HL-60 (cell line): ENCODE measurements at regions not wholly inside any gene's neighbourhood (a gene's known extent, or its start where the extent isn't known, plus 50 kb on each side); places are given as distances from the start of the nearest gene placed in this dataset.

Experiments
- CTCF ChIP-seq: IDR thresholded peaks from one replicate; pipeline ENCODE4 v1.5.1; 2011; ENCODE audit warnings: low read length, control low read depth, inconsistent platforms; ENCODE audit not compliant: insufficient read depth
- POLR2AphosphoS5 ChIP-seq: IDR thresholded peaks from 2 replicates; pipeline ENCODE4 v1.6.1; 2012; ENCODE audit warnings: low read depth
- REST ChIP-seq: IDR thresholded peaks from 2 replicates; pipeline ENCODE4 v1.6.1; 2012; ENCODE audit warnings: low read depth; ENCODE audit not compliant: insufficient replicate concordance
- SPI1 ChIP-seq: IDR thresholded peaks from 2 replicates; pipeline ENCODE4 v1.6.1; 2012; ENCODE audit warnings: low read depth, mild to moderate bottlenecking, borderline replicate concordance

GRCh38 chr16:74046524-74046923 is 250.1 kb upstream of the PSMD7 start:
- TF ChIP-seq SPI1 (no peak), CTCF (no peak), REST (no peak), POLR2AphosphoS5 (no peak)
